ENCODE measurements at regions not wholly inside any gene's neighbourhood (a gene's known extent, or its start where the extent isn't known, plus 50 kb on each side); places are given as distances from the start of the nearest gene placed in this dataset.

DNA sequence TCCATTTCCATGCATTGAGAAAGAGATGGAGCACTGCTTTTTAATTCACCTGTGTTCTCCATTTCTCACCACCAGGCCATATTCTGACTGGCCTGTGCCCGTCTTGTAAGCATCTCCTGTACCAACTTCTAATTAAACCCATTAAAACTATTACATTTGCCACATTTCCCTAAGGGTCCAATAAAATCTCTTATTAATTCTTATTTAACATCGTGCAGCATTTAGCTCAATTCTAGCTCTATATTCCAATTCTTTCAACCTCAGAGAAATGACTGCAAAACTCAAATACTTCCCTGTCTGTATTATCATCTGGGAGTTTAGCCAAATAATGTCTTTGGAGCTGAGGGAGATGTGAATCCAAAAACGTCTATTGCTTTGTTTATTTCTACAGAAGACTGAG lies 495.4 kb upstream of the TMEM132C start:
- TF ChIP-seq CTCF (conservative IDR thresholded peaks at IDR 0.05; ENCODE audit: low read depth, low read length): no peak
- no peak for DNase-seq (ENCODE audit: low read depth)
- H3K4me3 ChIP-seq (ENCODE audit: low read depth, low read length): no peak overlapping the region

- TF ChIP-seq CTCF (conservative IDR thresholded peaks at IDR 0.05; ENCODE audit: low read depth, low read length): no peak
- no peak for DNase-seq (ENCODE audit: low read depth)
- no peak overlapping the region for H3K4me3 ChIP-seq (ENCODE audit: low read depth, low read length)
These were observed 493.4 kb upstream of the TMEM132C start for GRCh38 chr12:127773520-127773919.

- no peak for TF ChIP-seq CTCF (conservative IDR thresholded peaks at IDR 0.05; ENCODE audit: low read depth, low read length)
- H3K4me3 ChIP-seq (ENCODE audit: low read depth, low read length): no peak overlapping the region
- DNase-seq (ENCODE audit: low read depth): no peak
These were observed 492.1 kb upstream of the TMEM132C start for GRCh38 chr12:127774828-127775227.

GRCh38 chr12:127779301-127780045 lies 487.5 kb upstream of the TMEM132C start:
- no peak for DNase-seq (ENCODE audit: low read depth)
- H3K4me3 ChIP-seq (ENCODE audit: low read depth, low read length): no peak overlapping the region
- no peak for TF ChIP-seq CTCF (conservative IDR thresholded peaks at IDR 0.05; ENCODE audit: low read depth, low read length)

DNA sequence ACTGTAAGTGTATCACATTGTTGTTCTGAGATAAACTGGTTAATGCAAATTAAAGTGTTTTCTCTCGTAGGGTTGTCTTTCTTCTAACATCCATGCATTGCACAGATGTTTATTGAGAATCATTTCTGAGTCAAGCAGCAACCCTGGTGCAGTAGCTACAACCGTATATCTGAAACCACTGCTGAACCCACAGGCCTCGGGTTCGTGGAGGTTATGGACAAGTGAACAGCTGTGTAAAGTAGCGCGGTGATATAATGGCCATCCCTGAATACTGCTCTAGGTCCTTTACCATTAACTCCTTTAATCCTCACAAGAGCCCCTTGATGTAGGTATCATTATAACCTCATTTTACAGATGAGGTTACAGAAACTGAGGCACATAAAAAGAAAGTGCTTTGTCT lies 486.1 kb upstream of the TMEM132C start:
- H3K4me3 ChIP-seq (ENCODE audit: low read depth, low read length): no peak overlapping the region
- DNase-seq (ENCODE audit: low read depth): no peak
- TF ChIP-seq CTCF (conservative IDR thresholded peaks at IDR 0.05; ENCODE audit: low read depth, low read length): no peak

DNA sequence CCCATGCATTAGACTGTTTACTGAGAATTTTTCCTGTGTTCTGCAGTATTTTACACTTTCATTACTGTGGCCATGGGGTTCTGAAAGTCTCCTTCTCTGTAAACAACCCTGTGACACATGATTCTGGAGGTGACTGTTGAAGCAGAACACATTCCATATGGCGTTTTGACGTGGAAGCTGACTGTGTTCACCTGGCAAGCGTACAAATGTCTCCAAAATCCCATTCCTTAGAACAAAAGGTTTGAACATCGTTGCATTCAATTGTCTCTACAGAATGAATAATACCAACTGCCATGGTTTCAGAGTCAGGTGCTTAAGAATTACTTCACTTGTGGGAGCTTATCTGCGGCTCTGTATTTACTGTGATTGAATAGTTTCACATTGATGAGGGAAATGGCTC lies 485.6 kb upstream of the TMEM132C start:
- H3K4me3 ChIP-seq (ENCODE audit: low read depth, low read length): no peak overlapping the region
- TF ChIP-seq CTCF (conservative IDR thresholded peaks at IDR 0.05; ENCODE audit: low read depth, low read length): no peak

DNA sequence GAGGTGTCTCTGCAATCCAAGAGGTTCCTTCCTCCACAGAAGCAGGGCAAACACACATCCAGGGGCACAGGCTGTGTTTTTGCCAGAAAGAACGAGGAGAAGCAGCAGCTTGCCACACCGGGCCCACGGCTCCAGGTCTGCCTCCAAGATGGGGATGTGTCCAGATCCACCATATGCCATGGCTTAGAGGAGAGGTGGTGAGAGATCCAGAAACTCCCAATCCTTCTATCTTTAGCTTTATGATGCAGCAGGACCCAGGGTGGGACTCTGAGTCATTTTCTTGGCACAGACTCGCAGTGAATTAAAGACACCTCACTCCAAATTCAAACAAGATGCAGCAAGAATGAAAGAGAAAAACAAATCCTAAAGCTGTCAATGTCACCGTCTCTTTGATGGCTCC lies 481.4 kb upstream of the TMEM132C start:
- no peak overlapping the region for H3K4me3 ChIP-seq (ENCODE audit: low read depth, low read length)
- DNase-seq (ENCODE audit: low read depth): no peak
- TF ChIP-seq CTCF (conservative IDR thresholded peaks at IDR 0.05; ENCODE audit: low read depth, low read length): no peak

More for the DNA sequence above, 485.6 kb upstream of the TMEM132C start:
- DNase-seq (ENCODE audit: low read depth): no peak
